ENCODE measurements at regions not wholly inside any gene's neighbourhood (a gene's known extent, or its start where the extent isn't known, plus 50 kb on each side); places are given as distances from the start of the nearest gene placed in this dataset.

DNA sequence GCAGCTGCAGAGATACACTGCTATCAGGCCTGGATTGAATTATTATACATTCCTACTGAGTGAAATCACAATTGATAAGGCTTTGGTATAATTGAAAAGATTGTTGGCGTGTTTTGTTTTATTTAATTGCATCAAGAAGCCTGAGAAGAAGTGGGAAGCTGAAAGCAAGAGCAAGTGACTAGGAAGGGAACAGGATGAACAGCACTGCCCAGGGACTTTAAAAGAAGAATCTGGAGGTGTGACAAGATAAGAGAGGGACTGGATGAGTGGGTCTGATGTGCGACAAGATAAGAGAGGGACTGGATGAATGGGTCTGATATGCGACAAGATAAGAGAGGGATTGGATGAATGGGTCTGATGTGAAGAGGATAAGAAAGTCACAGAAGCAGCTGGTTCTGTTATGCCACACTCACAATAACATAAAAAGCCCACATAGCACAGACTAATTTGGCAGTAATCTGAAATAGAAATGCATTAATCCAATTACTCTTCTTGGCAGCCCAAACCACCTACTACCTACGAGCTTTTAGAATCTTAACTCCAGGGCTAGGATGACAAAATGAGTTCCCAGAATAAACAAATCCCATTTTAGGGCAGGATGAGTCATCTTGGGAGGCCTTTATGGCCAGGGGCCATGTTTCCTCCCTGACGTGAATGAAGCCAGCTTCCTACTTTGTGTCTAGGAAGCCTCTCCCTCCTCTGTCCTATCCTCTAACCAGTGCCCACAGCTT, 129.7 kb downstream of the DUSP10 start:
- intact Hi-C loops (cut with micrococcal nuclease) = no loop called here

DNA sequence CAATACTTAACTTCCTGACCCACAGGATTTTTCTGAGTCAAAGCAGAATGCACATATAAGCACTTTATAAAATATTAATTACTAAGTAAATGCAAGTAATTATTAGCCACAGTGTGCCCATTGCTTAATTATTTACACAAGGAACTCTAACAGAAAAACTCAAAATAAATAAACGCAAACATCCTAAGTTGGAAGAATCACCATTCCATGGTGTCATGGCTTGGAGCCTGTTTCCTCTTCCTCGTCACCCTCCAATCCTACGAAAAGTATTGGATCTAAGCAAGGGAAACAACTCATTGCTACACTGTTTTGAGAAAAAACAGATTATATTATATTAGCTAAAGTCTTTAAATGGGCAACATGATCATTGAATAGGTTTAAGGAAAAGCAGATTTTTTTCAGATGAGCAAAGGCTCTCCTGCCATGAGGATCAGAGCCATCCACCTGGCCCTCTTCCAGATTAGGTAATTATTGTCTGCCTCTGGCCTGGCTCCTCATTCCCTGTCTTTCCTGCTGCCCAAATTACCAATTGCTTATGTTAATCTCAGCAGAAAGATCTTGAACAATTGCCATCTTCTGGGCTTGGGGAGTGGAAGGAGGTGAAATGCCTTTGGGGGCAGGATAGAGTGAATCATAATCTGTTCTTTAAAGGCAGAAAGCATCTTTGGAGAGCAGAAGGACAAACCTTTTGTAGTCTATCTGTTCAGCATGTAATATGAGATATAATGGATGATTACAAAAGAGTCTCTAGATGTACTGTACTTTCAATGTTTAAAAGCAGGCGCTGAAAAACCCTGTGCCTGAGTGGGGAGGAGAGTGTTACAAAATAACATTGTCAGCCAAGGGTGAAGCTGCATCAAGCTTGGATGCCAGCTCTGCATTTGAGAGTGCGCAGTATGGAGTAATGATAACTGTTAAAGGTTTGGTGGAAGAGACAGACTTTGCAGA, 121.2 kb downstream of the DUSP10 start:
- intact Hi-C loops (cut with micrococcal nuclease) = no loop called here

DNA sequence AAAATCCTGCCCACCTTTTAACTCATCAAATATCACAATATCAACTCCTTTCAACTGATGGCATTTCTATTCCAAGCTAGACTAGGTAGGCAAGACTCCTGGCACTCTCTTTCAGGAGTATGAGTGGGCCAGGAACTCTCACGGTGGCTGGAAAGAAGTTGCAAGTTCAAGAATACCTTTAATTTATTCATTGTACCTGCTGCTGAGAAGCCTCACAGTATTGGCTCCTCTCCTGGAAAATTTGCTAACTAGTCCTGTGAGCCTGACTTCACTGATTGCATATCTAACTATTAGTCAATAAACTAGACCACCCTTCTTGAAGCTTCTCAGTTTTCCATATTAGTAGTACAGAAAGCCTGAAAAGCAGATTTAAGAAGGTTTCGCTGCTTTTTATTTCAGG, 120.2 kb downstream of the DUSP10 start:
- intact Hi-C loops (cut with micrococcal nuclease) = no loop called here

DNA sequence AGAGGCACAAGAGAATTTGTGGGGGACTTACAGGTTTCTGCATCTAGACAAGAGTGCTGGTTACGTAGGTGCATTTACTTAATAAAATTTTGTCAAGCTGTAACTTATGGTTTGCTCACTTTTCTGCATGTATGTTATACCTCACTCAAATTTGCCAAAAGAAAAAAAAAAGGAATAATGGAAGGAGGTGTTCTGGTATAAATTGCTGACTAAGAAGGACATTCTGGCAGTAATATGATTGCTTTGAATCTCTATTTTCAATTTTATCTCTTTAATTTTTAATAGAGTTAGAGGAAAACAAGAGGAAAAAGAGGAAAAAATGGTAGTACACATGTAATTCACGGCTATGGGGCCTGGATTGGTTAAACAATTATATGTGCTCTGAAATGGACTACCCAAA, 119.5 kb downstream of the DUSP10 start:
- intact Hi-C loops (cut with micrococcal nuclease) = no loop called here

DNA sequence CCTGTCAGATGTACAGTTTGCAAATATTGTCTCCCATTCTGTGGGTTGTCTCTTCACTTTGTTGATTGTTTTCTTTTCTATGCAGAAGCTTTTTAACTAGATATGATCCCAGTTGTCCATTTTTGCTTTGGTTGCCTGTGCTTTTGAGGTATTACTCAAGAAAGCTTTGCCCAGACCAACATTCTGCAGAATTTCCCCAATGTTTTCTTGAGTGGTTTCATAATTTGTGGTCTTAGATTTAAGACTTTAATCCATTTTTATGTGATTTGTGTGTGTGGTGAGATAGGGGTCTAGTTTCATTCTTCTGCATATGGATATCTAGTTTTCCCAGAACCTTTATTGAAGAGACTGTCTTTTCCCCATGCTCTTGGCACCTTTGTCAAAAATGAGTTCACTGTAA, 116.9 kb downstream of the DUSP10 start:
- intact Hi-C loops (cut with micrococcal nuclease) = no loop called here

DNA sequence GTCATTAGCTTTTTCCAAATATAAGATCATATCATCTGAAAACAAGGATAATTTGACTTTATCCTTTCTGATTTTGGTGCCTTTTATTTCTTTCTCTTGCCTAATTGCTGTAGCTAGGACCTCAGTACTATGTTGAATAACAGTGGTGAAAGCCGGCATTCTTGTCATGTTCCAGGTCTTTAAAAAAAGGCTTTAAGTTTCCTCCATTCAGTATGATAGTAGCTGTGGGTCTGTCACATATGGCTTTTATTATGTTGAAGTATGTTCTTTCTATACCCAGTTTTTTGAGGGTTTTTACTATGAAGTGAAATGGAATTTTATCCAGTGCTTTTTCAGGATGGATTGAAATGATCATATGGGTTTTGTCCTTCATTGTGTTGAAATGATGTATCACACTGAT, 115.8 kb downstream of the DUSP10 start:
- intact Hi-C loops (cut with micrococcal nuclease) = no loop called here

DNA sequence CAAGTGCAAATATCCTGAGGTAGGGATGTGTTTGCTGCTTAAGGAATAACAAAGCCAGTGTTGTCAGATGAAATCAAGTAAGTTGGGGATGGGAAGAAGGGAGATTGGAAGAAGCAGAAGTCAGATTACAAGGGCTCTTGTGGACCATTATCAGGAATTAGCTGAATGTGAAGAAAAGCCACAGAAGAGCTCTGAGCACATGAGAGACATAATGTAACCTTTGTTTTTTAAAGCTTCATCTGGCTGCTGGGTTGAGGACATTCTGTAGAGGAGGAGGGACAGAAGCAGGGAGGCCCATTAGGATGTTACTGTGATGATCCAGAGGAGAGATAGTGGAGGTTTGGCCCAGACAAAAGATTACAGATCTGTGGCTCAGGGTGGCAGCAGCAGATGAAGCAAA, 111.7 kb downstream of the DUSP10 start:
- intact Hi-C loops (cut with micrococcal nuclease) = no loop called here

DNA sequence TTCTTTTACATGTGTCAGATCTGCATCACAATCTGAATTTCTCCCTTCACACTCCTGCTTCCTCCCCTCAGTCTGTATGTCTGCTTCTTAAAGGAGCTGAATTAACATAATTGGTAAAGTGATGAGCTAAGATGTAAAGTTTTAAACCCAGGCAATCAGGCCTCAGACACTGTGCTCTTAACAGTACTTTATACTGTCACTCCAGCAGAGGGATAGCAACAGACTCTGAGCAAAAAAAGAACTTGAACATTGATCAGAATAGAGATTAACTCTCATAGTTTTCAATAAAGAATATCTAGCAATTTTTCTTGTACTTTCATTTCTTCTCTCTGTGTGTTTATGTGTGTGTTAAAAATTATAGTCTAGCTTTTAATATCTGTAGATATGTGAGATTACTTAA, 110.3 kb downstream of the DUSP10 start:
- intact Hi-C loops (cut with micrococcal nuclease) = no loop called here

DNA sequence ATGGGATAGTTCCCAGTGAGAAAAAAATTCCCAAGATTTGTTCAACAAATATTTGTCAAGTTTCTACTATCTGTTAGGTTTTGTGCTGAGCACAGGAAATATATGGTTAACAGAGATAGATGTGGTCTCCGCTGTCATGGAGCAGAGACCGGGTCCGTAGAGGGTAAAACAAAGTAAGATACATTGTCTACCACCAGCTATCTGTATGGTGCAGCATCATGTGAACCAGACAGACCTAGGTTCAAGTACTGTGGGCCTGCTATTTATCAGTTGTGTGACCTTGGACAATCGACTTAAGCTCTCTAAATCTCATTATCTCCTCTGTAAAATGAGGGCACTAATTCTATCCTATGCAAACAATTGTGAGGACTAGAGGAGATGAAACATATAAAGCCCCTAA, 109.8 kb downstream of the DUSP10 start:
- intact Hi-C loops (cut with micrococcal nuclease) = no loop called here

DNA sequence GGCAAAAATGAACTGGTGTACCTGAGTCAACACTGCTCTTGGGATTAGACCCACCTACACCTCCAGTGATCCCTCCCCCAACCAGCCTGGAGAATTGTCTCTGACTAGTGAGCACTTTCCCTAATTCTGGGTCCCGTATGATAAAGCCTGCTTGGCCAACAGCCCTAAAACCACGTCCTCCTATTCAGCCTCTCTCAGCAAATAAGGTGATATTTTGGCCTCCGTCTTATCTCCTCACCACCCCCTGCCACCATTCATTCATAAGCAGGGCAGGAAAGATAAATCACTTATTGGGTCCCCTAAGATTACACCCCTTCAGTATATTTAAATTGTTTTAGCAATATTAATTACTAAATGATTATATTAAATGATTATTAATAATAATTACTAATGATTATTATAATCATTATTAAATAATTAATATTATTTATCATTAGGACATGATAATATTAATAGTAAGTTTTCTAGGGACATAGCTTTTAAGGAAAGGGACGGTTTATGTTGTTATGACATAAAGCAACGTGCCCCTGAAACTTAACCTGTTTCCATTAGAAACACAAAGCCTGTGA, 108.0 kb downstream of the DUSP10 start:
- intact Hi-C loops (cut with micrococcal nuclease) = no loop called here

DNA sequence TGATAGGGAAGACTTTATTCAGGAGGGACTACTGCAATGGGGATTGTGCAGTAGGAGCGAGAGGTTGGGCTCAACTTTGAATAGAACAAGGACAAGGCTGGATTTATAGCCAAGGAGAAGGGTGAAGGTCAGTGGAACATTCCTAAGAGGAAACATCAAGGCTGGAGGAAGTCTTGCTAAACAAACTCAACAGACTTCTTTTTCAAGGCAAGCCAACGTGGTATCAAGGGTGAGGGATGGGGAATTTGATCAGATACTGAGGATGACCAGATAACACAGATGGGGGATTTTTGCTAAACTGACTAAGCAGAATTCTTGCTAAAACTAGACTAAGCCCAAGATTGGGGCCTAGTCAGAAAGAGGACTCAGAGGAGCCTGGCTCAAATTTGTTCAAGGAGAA, 107.3 kb downstream of the DUSP10 start:
- intact Hi-C loops (cut with micrococcal nuclease) = no loop called here

DNA sequence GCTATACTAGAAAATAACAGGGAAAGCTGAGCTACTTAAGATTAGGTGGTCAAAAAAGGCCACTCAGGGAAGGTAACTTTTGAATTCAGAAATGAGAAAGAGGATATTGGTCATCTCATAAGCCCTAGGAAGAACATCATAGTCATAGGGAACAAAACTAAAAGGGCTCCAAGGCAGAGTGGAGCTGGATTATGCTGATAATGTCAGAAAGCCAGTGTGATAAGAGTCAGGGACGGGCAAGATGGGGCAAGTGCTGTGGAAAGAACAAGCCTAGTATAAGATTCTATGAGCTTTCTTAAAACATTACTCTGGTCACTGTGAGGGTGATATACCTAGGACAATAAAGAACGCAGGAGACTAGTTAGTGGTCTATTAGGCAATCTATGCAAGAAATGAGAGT, 106.6 kb downstream of the DUSP10 start:
- intact Hi-C loops (cut with micrococcal nuclease) = no loop called here

DNA sequence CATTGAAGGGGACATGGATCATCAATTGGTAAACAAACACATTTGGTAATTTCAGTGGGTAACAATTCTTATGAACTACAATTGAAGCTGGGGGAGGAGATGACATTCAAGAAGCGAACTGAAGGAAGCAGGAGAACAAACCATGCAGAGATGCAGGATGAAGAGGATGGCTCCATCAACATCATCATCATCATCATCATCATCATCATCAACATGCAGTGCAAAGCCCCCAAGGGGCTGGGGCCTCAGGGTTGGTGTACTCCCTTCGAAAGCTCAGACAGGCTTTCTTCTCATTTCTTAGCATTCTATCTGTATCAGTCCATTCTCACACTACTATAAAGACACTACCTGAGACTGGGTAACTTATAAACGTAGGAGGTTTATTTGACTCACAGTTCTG, 105.8 kb downstream of the DUSP10 start:
- intact Hi-C loops (cut with micrococcal nuclease) = no loop called here

DNA sequence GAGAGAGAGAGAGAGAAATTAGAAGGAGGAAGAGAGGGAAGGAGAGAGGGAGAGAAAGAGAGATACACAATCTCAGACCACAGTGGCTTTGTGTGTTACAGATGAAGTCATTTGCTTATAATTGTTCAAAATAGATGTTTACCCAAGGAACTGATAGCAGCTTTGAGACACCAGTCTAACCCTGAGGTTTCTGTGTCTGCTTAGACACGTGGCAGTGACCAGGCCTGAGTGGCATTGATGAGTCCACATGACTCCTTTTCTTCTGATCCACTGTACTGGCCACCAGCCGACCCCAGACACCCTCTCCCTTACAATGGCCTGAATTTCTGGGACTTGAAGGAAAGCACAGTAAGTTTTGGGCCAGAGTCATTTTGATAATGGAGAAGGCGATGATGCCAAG, 104.9 kb downstream of the DUSP10 start:
- intact Hi-C loops (cut with micrococcal nuclease) = no loop called here

DNA sequence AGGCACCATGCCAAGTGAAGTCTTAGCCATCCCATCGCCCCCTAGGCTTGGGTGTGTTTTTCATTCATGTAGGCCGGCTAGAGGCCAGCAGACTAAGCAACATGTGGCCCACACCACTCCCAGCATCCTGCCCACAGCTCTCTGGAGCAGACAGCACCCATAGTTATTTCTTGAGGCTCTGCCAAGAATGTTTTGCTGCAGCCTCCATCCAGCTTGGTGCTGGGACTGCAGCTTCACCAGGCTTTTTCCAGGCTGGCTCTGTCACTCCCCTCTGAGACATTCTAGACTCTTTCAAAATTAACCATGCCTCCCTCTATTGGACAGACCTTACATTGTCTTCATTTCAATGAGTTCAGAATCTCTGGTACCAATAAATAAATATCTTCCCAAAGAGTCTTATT, 104.2 kb downstream of the DUSP10 start:
- intact Hi-C loops (cut with micrococcal nuclease) = no loop called here

DNA sequence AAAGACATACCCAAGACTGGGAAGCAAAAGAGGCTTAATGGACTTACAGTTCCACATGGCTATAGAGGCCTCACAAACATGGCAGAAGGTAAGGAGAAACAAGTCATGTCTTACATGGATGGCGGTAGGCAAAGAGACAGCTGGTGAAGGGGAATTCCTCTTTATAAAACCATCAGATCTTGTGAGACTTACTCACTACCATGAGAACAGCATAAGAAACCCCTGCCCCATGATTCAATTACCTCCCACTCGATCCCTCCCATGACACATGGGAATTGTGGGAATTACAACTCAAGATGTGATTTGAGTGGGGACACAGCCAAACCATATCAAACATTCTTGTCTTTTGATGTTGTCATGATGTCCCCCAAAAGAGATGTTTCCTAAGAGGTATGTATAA, 103.3 kb downstream of the DUSP10 start:
- intact Hi-C loops (cut with micrococcal nuclease) = no loop called here

DNA sequence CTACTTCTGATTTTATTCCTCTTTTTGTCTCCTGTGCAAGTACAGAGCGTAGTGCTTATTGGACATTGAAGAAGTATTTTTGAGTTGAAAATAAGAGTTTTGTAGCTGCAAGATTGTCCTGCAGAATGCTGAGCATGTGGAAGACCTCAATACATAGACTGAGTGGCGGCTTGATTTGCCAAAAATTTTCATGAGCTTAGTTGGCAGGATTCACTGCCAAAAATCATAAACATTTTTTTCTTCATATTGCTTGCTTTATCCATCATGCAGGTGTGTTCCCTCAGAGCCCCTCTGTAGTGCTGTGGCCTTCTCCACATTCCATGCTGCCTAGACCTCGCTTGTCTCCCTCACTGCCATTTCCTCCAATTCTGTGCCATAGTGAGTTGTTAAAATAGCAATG, 100.1 kb downstream of the DUSP10 start:
- intact Hi-C loops (cut with micrococcal nuclease) = no loop called here

DNA sequence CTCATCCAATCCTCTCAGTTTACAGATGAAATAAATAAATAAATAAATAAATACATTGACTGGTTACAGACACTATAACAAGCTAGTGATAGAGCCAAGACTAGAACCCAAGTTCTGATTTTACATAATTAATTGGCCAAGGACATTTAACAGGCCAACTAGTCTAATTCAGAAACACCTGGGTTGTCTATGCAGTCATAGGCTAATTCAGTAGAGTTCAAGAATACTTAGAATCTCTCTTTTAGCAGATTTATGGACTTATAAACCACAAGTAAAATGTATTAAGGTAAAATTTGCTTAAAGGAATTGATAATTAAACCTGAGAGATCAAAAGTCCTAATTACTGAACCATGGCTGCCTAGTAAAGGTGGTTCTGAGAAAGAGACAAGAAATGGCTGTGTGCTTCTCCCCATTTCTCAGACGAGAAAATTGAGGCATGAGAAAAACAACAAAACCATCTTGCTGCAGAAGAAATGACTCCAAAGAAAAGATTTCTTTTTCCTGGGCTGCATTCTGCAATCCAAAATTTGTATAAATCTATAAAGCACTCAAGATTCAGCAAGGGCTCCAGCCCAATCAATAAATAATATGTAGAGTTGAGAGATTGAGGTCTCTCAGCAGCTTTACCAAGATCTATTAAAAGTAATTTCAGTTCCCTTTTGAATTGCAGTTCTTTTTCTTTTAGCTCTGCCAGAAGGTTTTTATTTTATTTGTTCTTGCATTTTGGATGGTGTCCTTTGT, 98.3 kb downstream of the DUSP10 start:
- intact Hi-C loops (cut with micrococcal nuclease) = no loop called here

DNA sequence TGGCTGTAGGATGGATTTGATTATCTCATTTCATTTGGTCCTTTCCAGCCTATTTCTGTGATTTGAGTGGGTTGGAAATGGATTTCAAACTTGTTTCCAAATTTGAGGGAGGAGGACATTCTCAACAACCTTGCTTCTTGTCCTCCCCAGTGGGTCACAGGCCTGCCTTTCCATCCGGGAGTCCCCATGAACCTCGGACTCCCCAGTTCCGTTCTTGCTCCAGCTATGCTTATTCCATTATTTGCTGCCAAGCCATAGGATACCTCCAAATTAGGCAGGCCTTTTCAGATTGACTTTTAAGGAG, 97.8 kb downstream of the DUSP10 start:
- intact Hi-C loops (cut with micrococcal nuclease) = no loop called here

DNA sequence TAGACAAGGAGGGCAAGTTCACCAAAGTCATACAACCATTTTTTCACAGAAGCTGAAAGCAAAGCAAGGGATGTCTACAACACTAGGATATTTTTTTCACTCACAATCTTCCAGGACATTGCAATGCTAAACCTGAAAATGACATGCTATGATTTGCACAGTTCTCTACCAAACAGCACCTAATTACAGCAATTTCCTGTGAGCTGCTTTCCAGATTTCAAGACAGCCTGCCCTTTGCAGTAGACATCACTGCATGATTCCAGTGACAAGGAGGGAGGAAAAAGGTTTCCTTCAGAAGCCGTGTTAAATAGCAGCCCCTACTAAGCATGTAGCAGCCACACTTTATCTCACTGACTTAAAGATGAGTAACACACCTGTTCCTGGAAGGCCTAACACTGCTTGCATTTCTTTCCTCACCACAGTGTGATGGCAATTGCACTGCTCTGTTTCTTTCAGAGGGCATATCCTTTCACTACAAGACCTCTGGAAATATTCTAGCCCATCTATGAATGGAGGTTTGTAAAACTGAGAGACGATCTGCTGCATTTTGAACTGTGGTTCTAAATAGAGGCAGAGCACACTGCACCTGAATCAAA, 97.1 kb downstream of the DUSP10 start:
- intact Hi-C loops (cut with micrococcal nuclease) = no loop called here

DNA sequence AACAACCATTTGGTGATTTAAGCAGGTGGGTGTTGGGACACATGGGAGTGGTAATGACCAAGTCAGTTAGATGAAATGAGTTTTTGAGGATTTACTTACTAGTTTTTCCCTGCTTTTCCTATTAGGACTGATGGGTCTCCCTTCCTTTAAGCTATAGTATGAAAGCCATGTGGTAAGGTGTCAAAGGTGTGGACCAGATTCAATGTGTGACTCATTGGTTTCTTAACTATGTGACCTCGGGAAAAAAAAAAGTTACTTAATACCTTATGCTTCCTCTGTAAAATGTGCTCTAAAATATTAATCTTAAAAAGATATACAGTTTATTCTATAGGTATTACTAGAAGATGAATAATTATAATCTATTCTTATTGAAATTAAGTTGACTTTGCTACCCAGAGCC, 93.7 kb downstream of the DUSP10 start:
- intact Hi-C loops (cut with micrococcal nuclease) = no loop called here
